Astrocyte of the cerebellum (primary cell): ENCODE measurements at regions not wholly inside any gene's neighbourhood (a gene's known extent, or its start where the extent isn't known, plus 50 kb on each side); places are given as distances from the start of the nearest gene placed in this dataset.

Experiments used
- DNase-seq: peaks from one replicate; pipeline ENCODE4 v3.0.0-alpha.2; 2011; ENCODE audit warnings: low read depth
- H3K4me3 ChIP-seq: 2 replicates; pipeline ENCODE4 v1.5.1; 2011; ENCODE audit warnings: mild to moderate bottlenecking, low read depth, low read length, moderate library complexity
- in situ Hi-C: cut with HindIII; loops from 2 replicates; pipeline ENCODE4 v1.10.0; 2017; ENCODE audit warnings: low sequenced_read_pairs
- TF ChIP-seq, protein P1 (sequence below): IDR thresholded peaks from 2 replicates; pipeline ENCODE4 v1.5.1; 2012; ENCODE audit warnings: low read length, low read depth, moderate library complexity, mild to moderate bottlenecking; ENCODE audit errors: missing control alignments

DNA sequence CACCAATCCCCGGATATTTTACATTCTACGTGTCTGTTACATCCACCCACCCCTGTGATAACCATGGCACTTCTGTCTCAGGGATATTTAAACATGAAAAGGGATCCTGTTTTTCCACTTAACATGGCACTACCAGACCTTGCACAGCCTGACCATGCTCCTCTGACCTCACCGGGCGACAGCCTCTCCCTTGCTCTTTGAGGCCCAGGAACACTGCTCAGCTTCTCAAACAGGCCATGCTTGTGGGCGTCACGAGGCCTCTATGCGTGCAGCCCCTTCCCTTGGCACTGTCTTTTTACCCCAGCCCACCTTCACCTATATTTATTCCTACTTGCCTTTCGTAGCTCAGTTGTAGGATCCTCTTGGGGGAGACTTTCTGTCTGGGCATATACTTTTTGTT is 385.6 kb downstream of the UQCRFS1 start:
- H3K4me3 ChIP-seq: no peak overlapping the region
- TF ChIP-seq, protein P1, sequence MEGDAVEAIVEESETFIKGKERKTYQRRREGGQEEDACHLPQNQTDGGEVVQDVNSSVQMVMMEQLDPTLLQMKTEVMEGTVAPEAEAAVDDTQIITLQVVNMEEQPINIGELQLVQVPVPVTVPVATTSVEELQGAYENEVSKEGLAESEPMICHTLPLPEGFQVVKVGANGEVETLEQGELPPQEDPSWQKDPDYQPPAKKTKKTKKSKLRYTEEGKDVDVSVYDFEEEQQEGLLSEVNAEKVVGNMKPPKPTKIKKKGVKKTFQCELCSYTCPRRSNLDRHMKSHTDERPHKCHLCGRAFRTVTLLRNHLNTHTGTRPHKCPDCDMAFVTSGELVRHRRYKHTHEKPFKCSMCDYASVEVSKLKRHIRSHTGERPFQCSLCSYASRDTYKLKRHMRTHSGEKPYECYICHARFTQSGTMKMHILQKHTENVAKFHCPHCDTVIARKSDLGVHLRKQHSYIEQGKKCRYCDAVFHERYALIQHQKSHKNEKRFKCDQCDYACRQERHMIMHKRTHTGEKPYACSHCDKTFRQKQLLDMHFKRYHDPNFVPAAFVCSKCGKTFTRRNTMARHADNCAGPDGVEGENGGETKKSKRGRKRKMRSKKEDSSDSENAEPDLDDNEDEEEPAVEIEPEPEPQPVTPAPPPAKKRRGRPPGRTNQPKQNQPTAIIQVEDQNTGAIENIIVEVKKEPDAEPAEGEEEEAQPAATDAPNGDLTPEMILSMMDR: no peak
- in situ Hi-C loops: no loop called here
- no peak for DNase-seq

DNA sequence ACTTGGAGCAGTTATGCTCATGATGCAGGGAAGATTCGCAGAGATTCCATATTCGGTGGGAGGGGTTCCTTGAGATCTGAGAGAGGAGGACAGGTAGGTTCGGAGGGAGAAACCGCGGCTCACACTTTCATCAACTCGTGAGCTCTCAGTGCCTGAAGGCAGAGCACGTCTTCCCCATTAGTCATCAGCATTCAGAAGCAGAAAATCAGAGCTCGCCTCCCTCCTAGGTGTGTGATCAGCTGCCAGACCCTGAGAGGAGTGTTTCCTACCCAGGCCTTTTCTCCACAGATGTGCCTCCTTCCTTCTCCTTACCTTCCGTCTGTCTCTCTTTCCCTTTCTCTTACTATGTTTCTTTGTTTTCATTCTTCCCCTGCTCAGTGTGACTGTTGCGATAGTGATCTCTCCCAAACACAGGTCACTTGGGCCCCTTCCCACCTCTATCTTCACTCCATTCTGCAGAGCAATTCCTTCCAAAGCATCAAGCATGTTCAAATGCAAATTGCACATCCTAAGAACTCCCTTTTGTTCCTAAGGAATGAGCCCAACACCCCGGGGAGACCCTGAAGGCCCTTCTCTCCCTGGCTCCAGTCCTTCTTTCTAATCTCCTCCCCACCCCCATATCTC is 389.5 kb downstream of the UQCRFS1 start:
- no peak overlapping the region for H3K4me3 ChIP-seq
- no peak for DNase-seq
- TF ChIP-seq, protein P1: no peak
- in situ Hi-C loops: no loop called here

DNA sequence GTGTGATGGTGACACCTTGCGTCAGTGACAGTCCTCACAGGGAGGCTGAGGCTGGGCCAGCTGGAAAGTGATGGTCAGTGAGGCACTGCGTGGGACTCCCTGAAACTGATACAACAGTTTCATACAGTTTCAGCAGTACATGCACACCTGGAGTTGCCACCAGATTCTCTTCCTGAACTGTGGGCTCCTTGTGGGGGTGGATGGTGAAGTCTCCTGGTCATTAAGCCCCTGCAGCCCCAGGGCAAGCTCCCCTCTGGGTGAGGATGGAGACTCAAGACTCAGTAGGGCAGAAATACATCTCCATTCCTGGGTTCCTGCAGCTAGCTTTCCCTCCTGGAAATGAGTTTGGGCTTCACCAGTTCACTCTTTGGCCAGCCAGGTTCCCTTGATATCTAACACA is 392.7 kb downstream of the UQCRFS1 start:
- in situ Hi-C loops: no loop called here
- TF ChIP-seq, protein P1: no peak

DNA sequence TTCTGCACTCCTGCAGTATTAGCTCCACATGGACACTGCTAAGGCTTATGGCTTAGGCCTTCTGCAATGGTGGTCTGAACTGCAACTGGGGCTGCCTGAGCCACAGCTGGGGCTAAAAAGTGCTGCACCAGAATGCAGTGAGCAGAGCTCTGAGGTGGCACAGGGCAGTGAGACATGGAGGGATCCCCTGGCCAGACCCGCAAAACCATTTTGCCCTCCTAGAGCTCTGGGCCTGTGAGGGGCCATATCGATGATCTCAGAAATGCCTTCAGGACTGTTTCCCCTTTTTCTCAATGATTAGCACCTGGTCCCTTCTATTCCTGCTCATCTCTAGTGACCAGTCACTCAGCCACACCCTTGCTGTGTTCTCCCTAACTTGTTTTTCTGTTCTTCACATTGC is 397.7 kb downstream of the UQCRFS1 start:
- TF ChIP-seq, protein P1: no peak
- no peak overlapping the region for H3K4me3 ChIP-seq
- in situ Hi-C loops: no loop called here
- DNase-seq: no peak

More for the DNA sequence above, 392.7 kb downstream of the UQCRFS1 start:
- no peak overlapping the region for H3K4me3 ChIP-seq
- no peak for DNase-seq

DNA sequence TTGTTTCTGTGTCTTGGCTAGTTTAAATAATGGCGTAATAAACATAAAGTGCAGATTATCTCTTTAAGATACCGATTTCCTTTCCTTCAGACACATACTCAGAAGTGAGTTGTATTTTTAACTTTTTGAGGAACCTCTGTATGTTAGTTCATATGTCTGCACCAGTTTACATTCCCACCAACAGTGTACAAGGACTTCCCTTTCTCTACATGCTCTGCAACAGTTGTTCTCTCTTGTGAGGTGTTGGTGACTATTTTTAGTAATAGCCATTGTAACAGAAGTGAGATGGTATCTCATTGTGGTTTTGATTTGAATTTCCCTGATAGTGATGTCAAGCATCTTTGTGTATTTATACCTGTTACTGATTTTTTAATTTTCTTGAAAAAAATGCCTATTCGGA is 418.6 kb downstream of the UQCRFS1 start:
- H3K4me3 ChIP-seq: no peak overlapping the region
- in situ Hi-C loops: no loop called here
- TF ChIP-seq, protein P1: no peak
- DNase-seq: no peak

DNA sequence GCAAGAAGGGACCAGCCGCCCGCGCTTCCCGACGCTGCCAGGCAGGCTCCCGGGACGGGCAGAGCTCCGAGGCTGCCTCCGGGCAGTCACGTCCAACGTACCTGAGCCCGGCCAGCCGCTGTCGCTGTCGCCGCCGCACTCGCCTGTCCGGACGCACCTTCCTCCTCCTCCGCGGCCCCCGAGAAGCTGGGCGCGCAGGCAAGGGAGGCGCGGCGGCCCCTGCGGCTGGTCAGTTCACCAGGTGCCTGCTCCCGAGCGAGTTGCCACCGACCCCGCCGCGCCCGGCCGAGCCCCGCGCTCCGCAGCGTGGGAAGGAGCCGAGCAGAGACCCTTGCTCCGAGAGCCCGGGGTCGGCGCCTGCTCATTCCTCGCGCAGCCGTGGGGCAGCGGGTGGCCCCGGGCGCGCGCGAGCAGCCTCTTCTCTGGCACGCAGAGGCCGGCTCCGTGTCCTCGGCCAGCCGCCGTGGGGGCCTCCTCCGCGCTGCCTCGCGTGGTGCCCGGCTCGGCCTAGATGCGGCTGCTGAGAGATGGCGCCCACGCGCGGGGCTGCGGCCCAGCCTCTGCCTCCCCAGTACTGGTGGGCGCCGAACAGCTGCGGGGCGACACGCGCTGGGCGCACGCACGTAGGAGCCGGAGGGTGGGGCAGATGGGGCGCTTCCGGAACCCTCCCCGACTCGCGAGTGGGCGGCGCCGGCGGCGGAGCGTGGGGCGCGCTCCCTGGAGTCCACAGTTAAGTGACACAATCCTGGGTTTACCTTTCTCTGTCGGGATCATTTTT is 419.4 kb downstream of the UQCRFS1 start:
- TF ChIP-seq, protein P1: no peak

More for the DNA sequence above, 419.4 kb downstream of the UQCRFS1 start:
- in situ Hi-C loops: no loop called here
- H3K4me3 ChIP-seq: no peak overlapping the region
- no peak for DNase-seq
